RWPE1 (cell line): ENCODE measurements at regions not wholly inside any gene's neighbourhood (a gene's known extent, or its start where the extent isn't known, plus 50 kb on each side); places are given as distances from the start of the nearest gene placed in this dataset.

ENCODE experiments used
- CTCF ChIA-PET: fragments of 350-600 bp; sonication (Branson Sonifier 250); formaldehyde crosslinking; extraction: SDS; loops from one replicate; lab custom pipeline; 2021; lab: Yijun Ruan, JAX
- POLR2A ChIA-PET: fragments of 400-600 bp; formaldehyde crosslinking; extraction: SDS; loops from one replicate; lab custom pipeline; 2020; ENCODE audit warnings: antibody characterized with exemption; ENCODE audit not compliant: low non-redundant PET; lab: Yijun Ruan, JAX
- DNase-seq: peaks from one replicate; pipeline ENCODE4 v3.0.0; 2012; ENCODE audit warnings: low spot score
- H3K27ac ChIP-seq: fragments of 450-650 bp; 2 replicates; pipeline ENCODE4 v1.5.1; 2017
- TF ChIP-seq, protein P1 (sequence below): fragments of 450-650 bp; conservative IDR thresholded peaks from 2 replicates; pipeline ENCODE4 v1.5.1; 2017; ENCODE audit warnings: low read depth, mild to moderate bottlenecking

DNA sequence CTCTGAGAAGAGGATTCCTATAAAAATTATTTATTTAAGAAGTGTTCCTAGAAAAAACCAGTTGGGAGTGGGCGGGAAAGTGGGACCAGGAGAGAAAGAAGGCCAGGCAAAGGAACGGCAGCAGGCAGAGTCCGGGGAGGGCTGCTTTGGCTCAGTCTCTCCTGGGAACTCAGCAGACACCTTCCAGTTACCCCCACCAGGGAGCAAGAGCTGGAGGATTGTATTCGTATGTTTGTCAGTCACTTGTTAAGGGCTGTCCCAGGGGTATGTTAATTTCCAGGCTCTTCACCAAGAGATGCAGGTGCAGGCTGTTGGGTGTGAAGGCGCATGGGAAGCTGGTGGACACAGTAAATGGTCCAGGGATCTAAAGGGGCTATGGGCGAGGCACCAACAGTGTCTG, 53.0 kb upstream of the CHD6 start:
- TF ChIP-seq, protein P1, sequence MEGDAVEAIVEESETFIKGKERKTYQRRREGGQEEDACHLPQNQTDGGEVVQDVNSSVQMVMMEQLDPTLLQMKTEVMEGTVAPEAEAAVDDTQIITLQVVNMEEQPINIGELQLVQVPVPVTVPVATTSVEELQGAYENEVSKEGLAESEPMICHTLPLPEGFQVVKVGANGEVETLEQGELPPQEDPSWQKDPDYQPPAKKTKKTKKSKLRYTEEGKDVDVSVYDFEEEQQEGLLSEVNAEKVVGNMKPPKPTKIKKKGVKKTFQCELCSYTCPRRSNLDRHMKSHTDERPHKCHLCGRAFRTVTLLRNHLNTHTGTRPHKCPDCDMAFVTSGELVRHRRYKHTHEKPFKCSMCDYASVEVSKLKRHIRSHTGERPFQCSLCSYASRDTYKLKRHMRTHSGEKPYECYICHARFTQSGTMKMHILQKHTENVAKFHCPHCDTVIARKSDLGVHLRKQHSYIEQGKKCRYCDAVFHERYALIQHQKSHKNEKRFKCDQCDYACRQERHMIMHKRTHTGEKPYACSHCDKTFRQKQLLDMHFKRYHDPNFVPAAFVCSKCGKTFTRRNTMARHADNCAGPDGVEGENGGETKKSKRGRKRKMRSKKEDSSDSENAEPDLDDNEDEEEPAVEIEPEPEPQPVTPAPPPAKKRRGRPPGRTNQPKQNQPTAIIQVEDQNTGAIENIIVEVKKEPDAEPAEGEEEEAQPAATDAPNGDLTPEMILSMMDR: no peak
- H3K27ac ChIP-seq: no peak overlapping the region
- no peak for DNase-seq
- ChIA-PET POLR2A (no interaction called here), CTCF (no interaction called here)

DNA sequence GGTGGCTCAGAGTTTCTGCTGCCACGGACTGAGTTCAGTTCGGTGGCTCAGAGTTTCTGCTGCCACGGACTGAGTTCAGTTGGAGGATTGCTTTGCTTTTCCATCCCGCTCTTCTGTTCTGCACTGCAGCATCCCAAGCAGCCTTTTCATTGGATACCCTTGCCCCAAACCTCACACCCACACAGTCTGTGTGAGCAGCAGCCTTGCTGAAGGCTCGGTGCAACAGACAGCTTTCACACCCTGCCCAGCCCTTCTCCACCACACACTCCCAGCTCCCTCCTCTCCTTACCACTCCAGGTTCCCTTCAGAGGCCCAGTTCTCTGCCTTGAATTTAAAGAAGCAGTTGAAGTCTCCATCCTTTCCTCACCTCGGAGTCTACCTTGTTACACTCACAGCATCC, 52.5 kb upstream of the CHD6 start:
- ChIA-PET POLR2A (no interaction called here), CTCF (interaction anchor here (0.5 kb wide), 1 partner anchor 29 kb away, joined by 7 read pairs; no protein-coding TSS in a partner anchor)
- TF ChIP-seq, protein P1: no peak
- no peak for DNase-seq
- no peak overlapping the region for H3K27ac ChIP-seq

DNA sequence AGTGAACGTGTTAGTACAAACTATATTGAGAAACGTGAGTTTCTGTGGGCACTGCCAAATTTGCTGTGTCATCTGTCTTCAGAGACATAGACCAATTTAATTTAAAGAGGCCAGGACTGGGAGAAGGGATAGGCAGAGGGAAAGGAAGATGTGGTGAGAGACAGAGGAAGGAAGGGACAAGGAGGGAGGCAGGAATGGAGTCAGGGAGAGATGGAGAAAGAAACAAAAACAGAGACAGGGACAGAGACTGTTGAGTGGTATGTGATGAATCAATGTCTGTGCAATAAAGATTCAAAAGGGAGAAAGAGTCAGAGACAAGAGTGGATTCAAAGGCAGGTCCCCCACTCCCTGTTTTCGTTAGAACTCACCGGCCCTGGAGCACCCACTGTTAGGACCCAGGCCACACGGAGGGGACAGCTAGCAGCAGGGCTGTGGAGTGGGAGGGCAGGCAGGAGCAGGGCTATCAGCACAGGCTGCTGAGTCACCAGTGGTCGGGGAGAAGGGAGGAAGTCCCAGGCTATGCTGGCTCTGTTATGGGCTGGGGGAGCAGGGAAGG, 51.6 kb upstream of the CHD6 start:
- H3K27ac ChIP-seq: no peak overlapping the region
- TF ChIP-seq, protein P1: no peak
- no peak for DNase-seq
- ChIA-PET CTCF (no interaction called here), POLR2A (no interaction called here)

DNA sequence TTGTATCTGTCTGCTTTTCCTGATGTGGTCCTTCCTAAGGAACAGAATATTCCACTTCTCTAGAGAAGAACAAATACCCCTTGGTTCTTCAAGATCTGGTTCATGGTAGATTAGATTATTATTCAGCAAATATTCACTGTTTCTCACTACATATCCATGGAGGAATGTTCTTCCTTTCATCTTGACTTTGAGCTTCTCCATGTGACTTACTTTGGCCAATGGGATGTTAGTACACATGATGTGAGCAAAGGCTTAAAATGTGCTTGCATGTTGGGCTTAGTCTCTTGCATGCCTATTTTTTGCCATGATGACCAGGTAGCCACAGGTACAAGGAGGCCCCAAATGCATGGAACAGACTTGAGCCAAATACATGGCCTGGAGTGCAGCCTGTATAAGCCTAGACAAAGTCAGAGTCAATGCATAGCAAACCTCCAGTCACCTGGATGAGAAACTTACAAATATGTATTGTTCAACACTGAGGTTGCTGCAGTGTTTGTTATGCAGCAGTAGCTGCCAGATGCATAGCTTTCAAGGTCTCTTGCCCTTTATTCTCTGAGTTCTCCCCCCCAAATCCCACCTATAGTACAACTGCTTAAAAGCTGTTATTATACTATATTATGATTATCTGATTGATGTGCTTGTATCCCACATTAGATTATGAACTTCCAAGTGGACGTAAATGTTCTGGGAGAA, 50.0 kb upstream of the CHD6 start:
- DNase-seq: no peak
- ChIA-PET CTCF (interaction anchor here (0.5 to 0.7 kb wide), 3 partner anchors 30 to 153 kb away, joined by 3 to 7 read pairs (median 4); no protein-coding TSS in a partner anchor), POLR2A (no interaction called here)
- no peak overlapping the region for H3K27ac ChIP-seq
- TF ChIP-seq, protein P1: no peak
